Stimulated activated CD4-positive, alpha-beta T cell treated with anti-CD3 and anti-CD28 coated beads, Interleukin-12 subunit alpha, Interleukin-12 subunit beta, amount 100 ng/mL, for 4 hours (primary cell): ENCODE measurements at regions not wholly inside any gene's neighbourhood (a gene's known extent, or its start where the extent isn't known, plus 50 kb on each side); places are given as distances from the start of the nearest gene placed in this dataset.

ENCODE experiments used
- DNase-seq: peaks from one replicate; pipeline ENCODE4 v3.0.0-alpha.2; 2020

- DNase-seq = no peak
Measured at GRCh38 chr7:424961-425793, 94.5 kb downstream of the PDGFA start.

- DNase-seq = no peak
Measured at GRCh38 chr7:425794-426188, 93.9 kb downstream of the PDGFA start.

DNA sequence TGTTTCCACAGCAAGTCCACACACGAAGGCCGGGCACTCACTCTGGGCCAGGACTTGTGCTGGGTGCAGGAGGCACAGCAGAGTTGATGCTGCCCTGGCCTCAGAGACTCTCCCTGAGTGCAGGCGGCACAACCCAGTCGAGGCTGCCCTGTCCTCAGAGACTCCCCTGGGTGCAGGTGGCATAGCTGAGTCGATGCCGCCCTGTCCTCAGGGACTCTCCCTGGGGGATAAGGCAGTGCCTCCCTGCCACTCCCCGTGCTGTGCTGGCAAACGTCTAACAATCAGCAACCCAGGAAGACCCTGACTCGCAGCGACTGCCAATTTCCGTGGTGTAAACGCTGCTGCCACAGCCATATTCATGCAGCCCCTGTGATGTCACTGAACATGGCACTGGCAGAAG is 93.1 kb downstream of the PDGFA start:
- DNase-seq = no peak

- no peak for DNase-seq
Measured at GRCh38 chr7:427506-428103, 92.0 kb downstream of the PDGFA start.

GRCh38 chr7:428387-428786 is 91.3 kb downstream of the PDGFA start:
- no peak for DNase-seq

- DNase-seq = no peak
Measured at GRCh38 chr7:428927-429827, 90.5 kb downstream of the PDGFA start.

- DNase-seq = no peak
Measured at GRCh38 chr7:429828-430180, 89.8 kb downstream of the PDGFA start.

- DNase-seq = no peak
Measured at GRCh38 chr7:431041-431440, 88.6 kb downstream of the PDGFA start.

GRCh38 chr7:431658-432111 is 88.0 kb downstream of the PDGFA start:
- DNase-seq = no peak

- DNase-seq = no peak
Measured at GRCh38 chr7:432256-432655, 87.4 kb downstream of the PDGFA start.

- DNase-seq = no peak
Measured at GRCh38 chr7:432933-433332, 86.7 kb downstream of the PDGFA start.

GRCh38 chr7:433558-433957 is 86.1 kb downstream of the PDGFA start:
- DNase-seq = no peak

DNA sequence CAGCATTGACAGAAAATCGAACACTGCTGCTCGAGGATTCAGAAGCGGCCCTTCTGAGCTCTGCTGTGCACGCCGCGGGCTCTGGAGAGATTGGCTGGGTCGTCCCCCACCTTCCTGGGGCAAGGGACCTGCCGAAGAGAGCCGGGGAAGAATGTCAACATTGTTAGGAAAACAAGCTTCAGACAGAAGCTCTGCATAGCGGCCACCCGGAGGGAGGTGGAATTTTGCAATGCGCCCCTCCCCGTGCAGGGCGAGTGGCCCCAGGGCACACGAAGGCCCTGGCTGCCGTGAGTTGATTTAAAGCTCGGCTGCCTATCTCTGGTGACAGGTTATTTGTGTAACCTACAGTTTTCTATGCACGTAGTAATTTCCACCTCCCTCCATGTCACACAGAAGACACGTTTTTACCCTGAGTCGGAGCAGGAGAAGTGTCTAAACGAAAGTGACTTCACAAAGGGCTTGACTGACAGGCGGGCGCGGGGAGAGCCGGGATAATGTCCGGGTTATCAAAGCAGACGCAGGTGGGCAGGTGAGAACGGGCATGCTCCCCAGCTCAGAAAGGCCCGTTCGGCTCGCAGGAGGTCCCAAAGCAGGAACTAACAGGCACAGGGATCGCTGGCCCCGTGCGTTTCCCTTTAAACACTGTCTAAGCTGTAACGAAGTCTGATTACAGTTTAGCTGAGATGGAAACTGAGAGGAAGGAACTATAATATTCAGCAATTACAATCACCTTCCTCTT is 84.6 kb downstream of the PDGFA start:
- DNase-seq = no peak

GRCh38 chr7:435630-436366 is 83.8 kb downstream of the PDGFA start:
- DNase-seq = no peak

DNA sequence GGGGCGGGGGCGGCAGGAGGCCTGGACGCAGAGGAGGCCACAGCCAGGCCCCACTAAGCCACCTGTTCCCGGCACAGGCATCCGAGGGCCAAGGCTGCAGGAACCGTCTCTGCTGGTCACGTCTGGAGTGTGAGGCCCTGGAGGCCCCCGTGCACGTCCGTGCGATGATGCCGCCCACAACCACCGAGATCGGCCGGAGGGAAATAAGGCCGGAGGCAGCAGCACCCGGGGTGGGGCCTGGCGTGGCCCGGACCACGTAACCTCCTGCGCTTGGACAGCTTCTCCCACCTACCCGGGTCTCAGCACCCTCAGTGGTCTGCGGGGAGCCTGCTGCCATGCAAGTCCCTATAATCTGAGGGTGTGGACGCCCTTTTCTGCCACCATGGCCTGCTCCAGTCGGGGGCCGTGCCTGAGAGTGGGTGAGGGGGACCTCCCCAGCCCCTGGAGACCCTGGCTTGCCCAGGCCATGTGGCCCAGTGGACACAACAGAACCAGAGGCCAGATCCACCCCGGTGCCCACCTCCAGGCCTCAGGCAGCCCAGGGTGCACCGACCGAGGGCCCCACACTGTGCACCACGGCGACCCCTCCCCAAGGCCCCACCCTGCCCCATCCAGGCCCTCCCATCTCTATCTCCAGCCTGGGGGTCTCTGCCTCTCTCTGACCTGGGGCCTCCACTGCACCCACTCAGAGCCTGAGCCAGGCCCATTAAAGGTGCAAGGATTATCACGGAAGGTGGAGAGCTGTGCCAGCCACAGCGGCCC is 83.1 kb downstream of the PDGFA start:
- no peak for DNase-seq

GRCh38 chr7:437329-438251 is 82.1 kb downstream of the PDGFA start:
- no peak for DNase-seq

DNA sequence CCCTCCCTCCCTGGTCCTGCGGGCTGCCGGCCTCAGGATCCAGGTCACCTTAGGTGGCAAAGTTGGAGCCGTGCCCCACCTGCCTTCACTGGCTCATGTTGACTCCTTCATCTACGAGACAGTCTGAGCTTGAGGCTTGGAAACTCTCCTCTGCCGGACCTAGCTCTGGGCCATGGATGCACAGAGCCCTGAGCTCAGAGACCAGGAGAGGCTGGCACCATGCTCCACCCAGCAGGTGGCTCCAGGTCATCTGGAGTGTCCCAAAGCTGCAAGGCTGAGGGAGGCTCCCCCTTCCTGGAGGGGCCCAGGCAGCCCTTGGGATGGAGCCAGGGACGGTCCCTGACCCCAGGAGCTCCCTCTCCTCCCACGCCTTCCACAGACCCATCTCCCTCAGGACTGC is 81.3 kb downstream of the PDGFA start:
- DNase-seq = no peak

- DNase-seq = no peak
Measured at GRCh38 chr7:438916-439315, 80.7 kb downstream of the PDGFA start.

GRCh38 chr7:440059-440749 is 79.4 kb downstream of the PDGFA start:
- no peak for DNase-seq
